NCI-H128 (cell line): ENCODE measurements at regions not wholly inside any gene's neighbourhood (a gene's known extent, or its start where the extent isn't known, plus 50 kb on each side); places are given as distances from the start of the nearest gene placed in this dataset.

Experiments
- DNase-seq: peaks from one replicate; lab custom pipeline; 2025; ENCODE audit not compliant: unreplicated experiment; lab: John Stamatoyannopoulos, UW

GRCh38 chr9:82367929-82368328 is 379.4 kb downstream of the SPATA31D1 start:
- no peak for DNase-seq

DNA sequence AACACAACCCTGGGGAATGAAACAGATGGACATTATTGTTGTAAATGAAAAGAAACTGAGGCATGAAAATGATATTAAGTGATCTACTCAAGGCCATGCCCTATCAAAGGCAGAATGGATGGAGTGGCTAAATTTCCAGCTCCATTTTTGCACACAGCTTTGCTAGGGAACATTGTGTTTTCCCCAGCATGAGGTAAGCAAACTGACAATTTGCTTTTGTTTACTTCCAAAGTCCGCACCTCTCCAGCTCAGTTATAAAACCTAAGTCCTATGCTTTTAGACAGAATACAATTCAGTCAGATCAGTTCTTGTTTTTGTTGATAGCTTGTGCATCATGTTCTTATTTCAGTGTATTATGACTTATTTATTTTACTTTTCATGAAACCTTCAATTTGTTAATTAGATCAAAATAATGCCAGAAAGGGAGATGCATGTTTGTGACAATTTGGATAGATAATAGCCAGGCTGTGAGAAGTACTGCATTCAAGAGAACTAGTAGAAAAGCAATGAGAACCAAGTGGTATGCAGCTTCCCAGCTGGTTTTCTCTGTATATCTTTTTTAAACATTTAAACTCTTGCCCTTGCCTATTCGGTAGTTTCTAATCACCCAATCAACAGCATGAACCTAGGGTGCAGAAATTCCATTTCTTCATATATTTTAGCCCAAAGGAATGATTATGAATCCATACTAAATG is 380.8 kb downstream of the SPATA31D1 start:
- no peak for DNase-seq

DNA sequence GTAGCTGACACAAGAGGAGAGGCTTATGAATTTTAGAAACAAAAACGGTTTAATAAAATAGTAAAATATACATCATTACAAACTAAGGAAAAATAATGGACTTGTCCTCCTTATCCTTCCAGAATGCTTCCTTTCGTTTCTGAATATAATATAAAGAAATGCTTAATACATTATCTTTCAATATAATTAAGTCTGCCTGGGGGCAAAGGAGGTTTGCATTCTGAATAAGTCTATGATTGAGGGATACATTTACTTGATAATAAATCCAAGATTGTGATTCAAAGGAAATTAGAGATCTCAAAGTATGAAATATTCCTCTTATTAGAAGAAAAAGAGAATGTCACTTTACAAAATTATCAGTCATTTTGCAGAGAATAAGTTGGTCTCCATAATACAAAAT is 386.5 kb downstream of the SPATA31D1 start:
- DNase-seq = no peak

DNA sequence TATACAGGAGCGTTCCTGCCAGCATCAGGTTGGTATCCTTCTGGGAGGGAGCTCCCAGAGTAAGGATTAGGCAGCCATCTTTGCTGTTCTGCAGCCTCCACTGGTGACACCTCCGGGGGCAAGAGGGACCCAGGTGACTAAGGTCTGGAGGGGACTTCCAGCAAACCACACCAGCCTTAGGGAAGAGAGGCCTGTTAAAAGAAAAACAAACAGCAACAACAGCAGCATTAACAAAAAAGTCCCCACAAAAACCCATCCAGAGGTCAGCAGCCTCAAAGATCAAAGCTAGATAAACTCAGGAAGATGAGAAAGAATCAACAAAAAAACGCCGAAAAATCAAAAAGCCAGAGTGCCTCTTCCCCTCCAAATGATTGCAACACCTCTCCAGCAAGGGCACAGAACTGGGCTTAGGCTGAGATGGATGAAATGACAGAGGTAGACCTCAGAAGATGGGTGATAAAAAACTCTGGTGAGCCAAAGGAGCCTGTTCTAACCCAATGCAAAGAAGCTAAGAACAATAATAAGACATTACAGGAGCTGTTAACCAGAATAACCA is 388.2 kb downstream of the SPATA31D1 start:
- no peak for DNase-seq

- no peak for DNase-seq
These were observed 394.5 kb downstream of the SPATA31D1 start for GRCh38 chr9:82382887-82383616.

DNA sequence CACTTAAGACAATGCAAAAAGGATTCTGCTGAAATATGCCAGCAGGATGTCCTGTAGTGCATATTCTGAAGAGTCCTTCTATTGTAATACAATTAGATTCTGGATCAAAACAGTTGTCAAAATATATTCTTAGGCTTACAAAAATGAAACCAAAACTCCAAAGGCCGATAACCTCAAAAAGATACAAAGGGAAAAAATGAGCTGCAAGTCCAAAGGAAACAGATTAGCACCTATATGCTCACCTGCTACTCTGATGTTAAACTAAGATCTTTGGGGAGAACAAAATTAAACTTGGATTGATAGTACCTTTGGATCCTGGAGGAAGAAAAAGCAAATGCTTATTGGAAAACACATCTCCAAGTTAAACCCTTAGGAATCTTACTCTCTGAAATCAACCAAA is 397.1 kb downstream of the SPATA31D1 start:
- DNase-seq = no peak

DNA sequence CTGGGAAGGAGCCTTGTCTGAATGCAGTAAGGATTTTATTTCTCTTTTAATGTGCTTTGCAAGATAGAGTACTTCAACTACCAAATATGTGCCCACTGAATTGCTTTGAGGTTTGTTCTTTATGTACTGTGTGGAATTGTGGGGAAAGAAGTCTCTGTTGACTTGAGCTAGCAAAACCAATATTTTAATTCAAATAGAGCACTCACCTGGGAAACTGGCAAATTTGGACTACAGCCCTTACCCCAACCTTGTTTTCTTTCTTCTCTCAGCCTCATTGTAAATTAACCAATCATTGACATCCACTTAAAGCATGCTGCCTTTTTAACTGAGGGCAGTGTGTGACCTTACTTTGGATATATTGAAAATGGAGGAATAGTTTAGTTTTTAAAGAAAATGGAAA is 409.0 kb downstream of the SPATA31D1 start:
- DNase-seq = no peak

DNA sequence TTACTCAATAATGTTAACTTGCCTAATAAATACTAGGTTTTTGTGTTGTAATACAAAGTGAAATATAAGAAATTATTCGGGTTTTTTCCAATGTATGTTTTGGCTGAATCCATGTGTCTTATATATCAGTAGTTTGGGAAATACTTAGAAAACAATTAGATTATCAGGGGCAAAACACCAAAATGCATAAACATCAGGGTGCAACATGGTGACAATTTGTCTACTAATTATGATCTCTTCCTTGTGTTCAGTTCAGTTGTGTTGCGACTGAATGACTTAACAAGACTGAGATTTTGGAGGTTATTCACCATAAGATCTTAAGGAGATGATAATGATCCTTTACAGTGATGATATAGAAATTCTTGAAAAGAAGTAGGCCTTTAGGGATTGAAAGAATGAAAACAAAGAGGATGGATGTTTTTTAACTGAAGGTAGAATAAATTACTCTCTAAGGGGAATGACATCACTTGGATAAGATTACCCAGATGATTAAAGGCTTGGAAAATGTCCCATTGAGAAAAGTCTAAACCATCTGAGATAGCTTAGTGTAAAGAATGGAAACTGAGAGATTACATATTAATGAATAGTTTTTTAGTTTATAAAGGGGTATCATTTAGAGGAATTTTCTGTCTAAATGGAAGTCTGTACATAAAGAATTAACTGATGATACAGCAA is 415.8 kb downstream of the SPATA31D1 start:
- no peak for DNase-seq

GRCh38 chr9:82404881-82405280 is 416.3 kb downstream of the SPATA31D1 start:
- no peak for DNase-seq

DNA sequence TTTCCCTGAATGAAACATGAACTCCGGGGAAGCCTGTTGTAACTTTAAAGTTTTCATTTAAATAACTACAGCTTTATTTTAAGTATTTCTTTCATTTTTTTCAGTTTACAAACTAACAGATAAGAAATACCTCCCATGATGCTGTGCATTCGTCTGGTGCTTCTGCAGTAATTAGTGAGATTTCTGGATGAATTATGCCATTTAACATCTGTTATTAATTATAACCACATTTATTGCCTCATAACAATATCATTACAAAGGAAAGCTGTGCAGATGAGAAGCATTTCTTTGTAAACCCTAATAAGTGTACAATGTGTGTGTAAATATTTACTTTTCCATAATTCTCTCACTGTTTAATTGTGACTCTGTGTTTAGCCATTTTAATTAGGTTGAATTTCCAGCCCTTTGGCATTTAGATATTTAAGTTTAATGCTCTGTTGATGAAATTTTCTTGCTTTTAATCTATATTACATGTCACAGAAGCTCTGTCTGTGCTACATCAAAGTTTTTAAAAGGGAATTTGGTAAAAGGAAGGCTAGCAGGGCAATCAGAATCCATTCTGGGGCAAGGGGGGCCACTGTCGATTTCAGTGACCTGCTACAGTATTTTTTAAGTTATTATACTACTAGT is 418.0 kb downstream of the SPATA31D1 start:
- no peak for DNase-seq

DNA sequence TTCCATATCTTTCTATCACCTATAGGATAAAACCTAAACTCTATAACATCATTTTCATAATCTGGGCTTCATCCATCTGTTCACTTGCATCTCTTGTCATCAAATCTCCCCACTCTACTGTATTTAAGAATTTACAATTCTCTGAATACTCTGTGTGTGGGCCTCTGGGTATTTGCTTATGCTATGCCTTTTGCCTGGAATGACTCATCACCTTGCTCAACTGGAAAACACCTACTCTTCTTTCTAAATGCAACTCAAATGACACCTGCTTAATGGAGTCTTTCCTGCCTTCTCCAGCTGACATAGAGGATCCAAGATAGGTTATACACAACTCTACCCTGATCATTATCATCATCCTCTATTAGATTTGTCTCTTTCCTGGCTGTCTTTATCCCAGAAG is 421.7 kb downstream of the SPATA31D1 start:
- DNase-seq = no peak

- no peak for DNase-seq
These were observed 422.3 kb downstream of the SPATA31D1 start for GRCh38 chr9:82410866-82411265.

GRCh38 chr9:82412586-82413305 is 424.2 kb downstream of the SPATA31D1 start:
- DNase-seq = no peak

- DNase-seq = no peak
These were observed 428.9 kb downstream of the SPATA31D1 start for GRCh38 chr9:82417501-82417900.

GRCh38 chr9:82418334-82418733 is 429.8 kb downstream of the SPATA31D1 start:
- no peak for DNase-seq

- DNase-seq = no peak
These were observed 431.3 kb downstream of the SPATA31D1 start for GRCh38 chr9:82419696-82420486.

DNA sequence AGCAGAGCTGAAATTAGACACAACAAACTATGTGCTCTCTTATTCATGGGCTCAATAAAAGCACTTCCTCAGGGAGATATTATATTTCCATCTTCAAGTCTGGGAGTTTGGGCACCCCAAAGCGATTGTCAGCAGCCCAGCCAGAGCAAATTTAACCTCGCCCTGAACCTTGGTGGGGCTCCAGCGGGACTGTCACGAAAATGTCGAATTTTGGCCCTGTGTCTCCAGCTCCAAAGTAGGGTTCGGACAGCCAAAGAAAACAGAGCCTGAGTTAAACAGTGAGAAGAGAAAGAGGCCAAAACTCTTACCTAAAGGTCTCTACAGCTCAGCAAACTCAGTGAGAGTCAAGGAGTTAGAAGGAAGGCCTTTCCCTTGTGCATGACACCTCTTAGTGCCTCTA is 432.9 kb downstream of the SPATA31D1 start:
- DNase-seq = no peak

GRCh38 chr9:82423700-82424099 is 435.1 kb downstream of the SPATA31D1 start:
- no peak for DNase-seq

DNA sequence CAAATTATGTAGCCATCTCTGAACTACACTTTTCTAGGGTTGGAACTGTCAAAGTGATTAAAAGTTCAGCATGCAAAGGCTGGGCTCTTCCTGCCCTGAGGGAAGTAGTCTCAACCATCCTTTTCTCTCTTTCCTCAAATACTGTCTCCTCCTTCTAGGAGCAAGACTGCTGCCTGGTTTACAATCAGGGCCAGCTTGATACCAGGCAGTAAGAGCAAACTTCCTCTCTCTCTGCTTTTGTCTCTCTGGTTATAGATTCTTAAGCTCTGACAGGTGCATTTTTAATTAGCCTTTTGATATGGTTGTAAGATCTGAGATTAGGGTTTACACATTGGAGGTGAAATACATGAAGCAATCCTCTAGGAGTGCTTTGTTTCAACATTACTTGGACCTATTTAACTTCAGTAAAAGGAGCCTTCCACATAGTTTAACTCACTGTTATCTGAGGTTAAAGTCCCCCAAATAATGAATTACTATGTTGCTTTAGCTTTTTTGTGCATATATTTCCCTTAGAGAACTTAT is 436.1 kb downstream of the SPATA31D1 start:
- no peak for DNase-seq

DNA sequence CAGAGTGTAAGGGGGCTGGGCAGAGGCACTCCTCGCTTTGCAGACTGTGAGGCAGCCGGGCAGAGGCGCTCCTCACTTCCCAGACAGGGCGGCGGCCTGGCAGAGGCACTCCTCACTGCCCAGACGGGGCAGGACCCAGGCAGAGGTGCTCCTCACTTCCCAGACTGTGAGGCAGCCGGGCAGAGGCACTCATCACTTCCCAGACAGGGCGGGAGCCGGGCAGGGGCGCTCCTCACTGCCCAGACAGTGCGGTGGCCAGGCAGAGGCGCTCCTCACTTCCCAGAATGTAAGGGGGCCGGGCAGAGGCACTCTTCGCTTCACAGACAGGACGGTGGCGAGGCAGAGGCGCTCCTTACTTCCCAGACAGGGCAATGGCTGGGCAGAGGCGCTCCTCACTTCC is 442.5 kb downstream of the SPATA31D1 start:
- no peak for DNase-seq
